Anterior cingulate cortex (tissue), 58 donors: ENCODE measurements at regions not wholly inside any gene's neighbourhood (a gene's known extent, or its start where the extent isn't known, plus 50 kb on each side); places are given as distances from the start of the nearest gene placed in this dataset.
"Not testable (repeated sequence)": the region's sequence is repeated elsewhere in the genome, so short reads cannot be mapped to it uniquely, and the experiment has no call there.

Source experiments
- DNase-seq, 58 donors: peaks; one replicate each; lab custom pipeline; 2025; lab: John Stamatoyannopoulos, UW

- DNase-seq = no peak
Measured at GRCh38 chr1:245067257-245067656, 87.5 kb upstream of the KIF26B start.

- no peak for DNase-seq
Measured at GRCh38 chr1:245062741-245063305, 92.0 kb upstream of the KIF26B start.

- not testable (repeated sequence) for DNase-seq
Measured at GRCh38 chr1:245061808-245062207, 93.0 kb upstream of the KIF26B start.

GRCh38 chr1:245060684-245061374, 94.0 kb upstream of the KIF26B start:
- DNase-seq = peak in 1 of 58 donors; percentile 5

- DNase-seq = no peak
Measured at GRCh38 chr1:245059806-245060424, 94.9 kb upstream of the KIF26B start.

GRCh38 chr1:245058882-245059281, 95.9 kb upstream of the KIF26B start:
- DNase-seq = no peak

- no peak for DNase-seq
Measured at GRCh38 chr1:245058436-245058835, 96.3 kb upstream of the KIF26B start.

GRCh38 chr1:245056913-245057312, 97.9 kb upstream of the KIF26B start:
- no peak for DNase-seq

- DNase-seq = not testable (repeated sequence)
Measured at GRCh38 chr1:245056296-245056695, 98.5 kb upstream of the KIF26B start.

GRCh38 chr1:245055752-245056151, 99.0 kb upstream of the KIF26B start:
- DNase-seq = no peak

GRCh38 chr1:245054507-245055270, 100.1 kb upstream of the KIF26B start:
- DNase-seq = no peak

GRCh38 chr1:245054105-245054504, 100.7 kb upstream of the KIF26B start:
- DNase-seq = peak in 4 of 58 donors; percentile 4 to 23 (median 8)

GRCh38 chr1:245052258-245052657, 102.5 kb upstream of the KIF26B start:
- DNase-seq = no peak

GRCh38 chr1:245051349-245052221, 103.2 kb upstream of the KIF26B start:
- DNase-seq = peak in 8 of 58 donors; percentile 2 to 19 (median 10)

- no peak for DNase-seq
Measured at GRCh38 chr1:245046769-245047168, 108.0 kb upstream of the KIF26B start.

GRCh38 chr1:245046315-245046714, 108.5 kb upstream of the KIF26B start:
- DNase-seq = no peak

- DNase-seq = peak in 13 of 58 donors; percentile 6 to 68 (median 18)
Measured at GRCh38 chr1:245045087-245045881, 109.5 kb upstream of the KIF26B start.

- DNase-seq = no peak
Measured at GRCh38 chr1:245043611-245043940, 111.2 kb upstream of the KIF26B start.

- no peak for DNase-seq
Measured at GRCh38 chr1:245041058-245041698, 113.6 kb upstream of the KIF26B start.
